Smooth muscle cell (in vitro differentiated cells): ENCODE measurements at regions not wholly inside any gene's neighbourhood (a gene's known extent, or its start where the extent isn't known, plus 50 kb on each side); places are given as distances from the start of the nearest gene placed in this dataset.

Experiments
- DNase-seq: peaks from one replicate; lab custom pipeline; 2025; ENCODE audit not compliant: unreplicated experiment; lab: John Stamatoyannopoulos, UW
- H2AFZ ChIP-seq: fragments of 200-600 bp; sonication (generic); 2 replicates; pipeline ENCODE4 v1.6.0; 2016; ENCODE audit warnings: antibody characterized with exemption, low read depth, mild to moderate bottlenecking
- H3F3A ChIP-seq: fragments of 200-600 bp; sonication (generic); 2 replicates; pipeline ENCODE4 v1.6.0; 2017; ENCODE audit warnings: antibody characterized with exemption, low read depth
- H3K27ac ChIP-seq: fragments of 200-600 bp; sonication (generic); 2 replicates; pipeline ENCODE4 v1.5.1; 2016; ENCODE audit warnings: low read depth, mild to moderate bottlenecking
- H3K27me3 ChIP-seq: fragments of 200-600 bp; sonication (generic); 2 replicates; pipeline ENCODE4 v1.6.1; 2016; ENCODE audit warnings: low read depth, mild to moderate bottlenecking
- H3K36me3 ChIP-seq: fragments of 200-600 bp; sonication (generic); 2 replicates; pipeline ENCODE4 v1.5.1; 2016; ENCODE audit warnings: low read depth
- H3K4me1 ChIP-seq: fragments of 200-600 bp; sonication (generic); 2 replicates; pipeline ENCODE4 v1.5.1; 2016; ENCODE audit warnings: low read depth
- H3K4me2 ChIP-seq: fragments of 200-600 bp; sonication (generic); 2 replicates; pipeline ENCODE4 v1.6.0; 2016; ENCODE audit warnings: mild to moderate bottlenecking
- H3K4me3 ChIP-seq: fragments of 200-600 bp; sonication (generic); 2 replicates; pipeline ENCODE4 v1.5.1; 2016; ENCODE audit warnings: mild to moderate bottlenecking
- H3K79me2 ChIP-seq: fragments of 200-600 bp; sonication (generic); 2 replicates; pipeline ENCODE4 v1.6.0; 2016; ENCODE audit warnings: low read depth, mild to moderate bottlenecking
- H3K9ac ChIP-seq: fragments of 200-600 bp; sonication (generic); 2 replicates; pipeline ENCODE4 v1.6.0; 2016; ENCODE audit warnings: low read depth
- H3K9me3 ChIP-seq: fragments of 200-600 bp; sonication (generic); replicated peaks from 2 replicates; pipeline ENCODE4 v1.5.1; 2016; ENCODE audit warnings: low read depth
- H4K20me1 ChIP-seq: fragments of 200-600 bp; sonication (generic); 2 replicates; pipeline ENCODE4 v1.6.0; 2016; ENCODE audit warnings: low read depth
- CTCF ChIP-seq: fragments of 200-600 bp; sonication (generic); IDR thresholded peaks from 2 replicates; pipeline ENCODE4 v1.5.1; 2017; ENCODE audit warnings: borderline replicate concordance, mild to moderate bottlenecking, antibody characterized with exemption; ENCODE audit not compliant: insufficient read depth, poor library complexity, severe bottlenecking
- WGBS: methylation state at CpG from one replicate; pipeline ENCODE4 v1.1.7; 2016; ENCODE audit warnings: low lambda C conversion rate; 5-methylcytosine and 5-hydroxymethylcytosine counted together

- Histone ChIP-seq H3K36me3 (no peaks in the 10 kb centered on the region), H3K79me2 (no peaks in the 10 kb centered on the region), H3K4me2 (no peak overlapping the region), H3F3A (peaks cover 8% of the 10 kb centered on the region), H2AFZ (no peak overlapping the region), H3K9me3 (no peaks in the 10 kb centered on the region), H4K20me1 (no peaks in the 10 kb centered on the region), H3K4me3 (no peak overlapping the region), H3K9ac (no peak overlapping the region), H3K4me1 (peaks cover 4% of the 10 kb centered on the region), H3K27me3 (no peaks in the 10 kb centered on the region), H3K27ac (peak overlapping the region; percentile 58)
- TF ChIP-seq CTCF, result no peak
- DNase-seq, result no peak
Observed at GRCh38 chr6:8820313-8820712, 385.0 kb upstream of the SLC35B3 start.

- Histone ChIP-seq H3K9ac (no peak overlapping the region), H2AFZ (peak overlapping the region; percentile 29), H3K36me3 (no peaks in the 10 kb centered on the region), H4K20me1 (no peaks in the 10 kb centered on the region), H3K27ac (peak overlapping the region; percentile 58), H3K4me2 (peak overlapping the region; percentile 37), H3F3A (peaks cover 8% of the 10 kb centered on the region), H3K4me1 (peaks cover 4% of the 10 kb centered on the region), H3K79me2 (no peaks in the 10 kb centered on the region), H3K4me3 (no peak overlapping the region), H3K9me3 (no peaks in the 10 kb centered on the region), H3K27me3 (no peaks in the 10 kb centered on the region)
- no peak for TF ChIP-seq CTCF
- 28% methylated on average over 5 of the region's 5 CpGs for WGBS
- DNase-seq, result no peak
Observed at GRCh38 chr6:8819446-8819845, 384.1 kb upstream of the SLC35B3 start.

GRCh38 chr6:8814440-8815000, 379.2 kb upstream of the SLC35B3 start:
- H3K4me1 ChIP-seq, result peaks cover 2% of the 10 kb centered on the region
- no peaks in the 10 kb centered on the region for H3F3A ChIP-seq
- no peak for TF ChIP-seq CTCF
- H3K27ac ChIP-seq, result no peak overlapping the region
- H3K27me3 ChIP-seq, result no peaks in the 10 kb centered on the region
- WGBS, result 60% methylated on average over 1 of the region's 1 CpG
- H3K4me2 ChIP-seq, result no peak overlapping the region
- peak overlapping the region; percentile 39 for H2AFZ ChIP-seq
- H3K4me3 ChIP-seq, result no peak overlapping the region
- no peaks in the 10 kb centered on the region for H3K79me2 ChIP-seq
- no peak for DNase-seq
- no peaks in the 10 kb centered on the region for H3K36me3 ChIP-seq
- H4K20me1 ChIP-seq, result no peaks in the 10 kb centered on the region
- H3K9ac ChIP-seq, result no peak overlapping the region
- no peaks in the 10 kb centered on the region for H3K9me3 ChIP-seq

GRCh38 chr6:8810325-8810724, 375.0 kb upstream of the SLC35B3 start:
- H3K4me2 ChIP-seq, result no peak overlapping the region
- H3F3A ChIP-seq, result no peaks in the 10 kb centered on the region
- H3K4me3 ChIP-seq, result no peak overlapping the region
- H3K27me3 ChIP-seq, result no peaks in the 10 kb centered on the region
- no peaks in the 10 kb centered on the region for H4K20me1 ChIP-seq
- TF ChIP-seq CTCF, result no peak
- no peak overlapping the region for H3K9ac ChIP-seq
- no peak for DNase-seq
- 90% methylated on average over 4 of the region's 4 CpGs for WGBS
- no peak overlapping the region for H2AFZ ChIP-seq
- no peaks in the 10 kb centered on the region for H3K9me3 ChIP-seq
- H3K36me3 ChIP-seq, result no peaks in the 10 kb centered on the region
- H3K4me1 ChIP-seq, result no peaks in the 10 kb centered on the region
- H3K27ac ChIP-seq, result no peak overlapping the region
- no peaks in the 10 kb centered on the region for H3K79me2 ChIP-seq
